ENCODE measurements at regions not wholly inside any gene's neighbourhood (a gene's known extent, or its start where the extent isn't known, plus 50 kb on each side); places are given as distances from the start of the nearest gene placed in this dataset.

DNA sequence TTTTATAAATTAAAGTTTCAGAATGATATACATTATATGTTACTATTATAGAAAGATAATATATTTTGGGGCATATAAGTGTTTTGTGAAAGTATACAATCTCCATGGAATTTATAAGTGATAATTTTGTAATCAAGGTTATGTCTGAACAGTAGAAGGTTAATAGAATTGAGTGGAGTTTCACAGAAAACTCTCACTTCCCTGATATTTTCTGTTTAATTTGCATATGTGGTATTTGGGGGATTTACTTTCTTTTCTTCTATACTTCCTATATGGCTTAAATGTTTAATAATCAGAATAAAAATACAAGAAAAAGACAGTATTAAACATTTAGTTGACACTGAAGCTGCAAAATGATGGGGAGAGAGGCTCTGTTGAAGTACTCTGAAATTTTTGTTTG lies 848.5 kb downstream of the DACH1 start:
- TF ChIP-seq, protein P1, sequence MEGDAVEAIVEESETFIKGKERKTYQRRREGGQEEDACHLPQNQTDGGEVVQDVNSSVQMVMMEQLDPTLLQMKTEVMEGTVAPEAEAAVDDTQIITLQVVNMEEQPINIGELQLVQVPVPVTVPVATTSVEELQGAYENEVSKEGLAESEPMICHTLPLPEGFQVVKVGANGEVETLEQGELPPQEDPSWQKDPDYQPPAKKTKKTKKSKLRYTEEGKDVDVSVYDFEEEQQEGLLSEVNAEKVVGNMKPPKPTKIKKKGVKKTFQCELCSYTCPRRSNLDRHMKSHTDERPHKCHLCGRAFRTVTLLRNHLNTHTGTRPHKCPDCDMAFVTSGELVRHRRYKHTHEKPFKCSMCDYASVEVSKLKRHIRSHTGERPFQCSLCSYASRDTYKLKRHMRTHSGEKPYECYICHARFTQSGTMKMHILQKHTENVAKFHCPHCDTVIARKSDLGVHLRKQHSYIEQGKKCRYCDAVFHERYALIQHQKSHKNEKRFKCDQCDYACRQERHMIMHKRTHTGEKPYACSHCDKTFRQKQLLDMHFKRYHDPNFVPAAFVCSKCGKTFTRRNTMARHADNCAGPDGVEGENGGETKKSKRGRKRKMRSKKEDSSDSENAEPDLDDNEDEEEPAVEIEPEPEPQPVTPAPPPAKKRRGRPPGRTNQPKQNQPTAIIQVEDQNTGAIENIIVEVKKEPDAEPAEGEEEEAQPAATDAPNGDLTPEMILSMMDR (IDR thresholded peaks at IDR 0.05) = no peak
- TF ChIP-seq POLR2A (IDR thresholded peaks at IDR 0.05) (no peak), POLR2AphosphoS5 (IDR thresholded peaks at IDR 0.05; ENCODE audit: insufficient read depth in 1 of 2, low read depth in 1 of 2) (no peak)
